ENCODE measurements at regions not wholly inside any gene's neighbourhood (a gene's known extent, or its start where the extent isn't known, plus 50 kb on each side); places are given as distances from the start of the nearest gene placed in this dataset.
"Not testable (repeated sequence)": the region's sequence is repeated elsewhere in the genome, so short reads cannot be mapped to it uniquely, and the experiment has no call there.

GRCh38 chr16:63228259-63228658, 1192.0 kb upstream of the CDH8 start:
- DNase-seq (ENCODE audit: low read depth), result no peak

GRCh38 chr16:63223851-63224250, 1187.6 kb upstream of the CDH8 start:
- no peak for DNase-seq (ENCODE audit: low read depth)

- no peak for DNase-seq (ENCODE audit: low read depth)
Measured at GRCh38 chr16:63216696-63217423, 1180.6 kb upstream of the CDH8 start.

- no peak for DNase-seq (ENCODE audit: low read depth)
Measured at GRCh38 chr16:63201851-63202250, 1165.6 kb upstream of the CDH8 start.

GRCh38 chr16:63200940-63201339, 1164.7 kb upstream of the CDH8 start:
- no peak for DNase-seq (ENCODE audit: low read depth)

- DNase-seq (ENCODE audit: low read depth), result no peak
Measured at GRCh38 chr16:63195336-63195735, 1159.1 kb upstream of the CDH8 start.

- no peak for DNase-seq (ENCODE audit: low read depth)
Measured at GRCh38 chr16:63192980-63193379, 1156.7 kb upstream of the CDH8 start.

GRCh38 chr16:63188086-63188771, 1152.0 kb upstream of the CDH8 start:
- DNase-seq (ENCODE audit: low read depth), result no peak

GRCh38 chr16:63187638-63188037, 1151.4 kb upstream of the CDH8 start:
- no peak for DNase-seq (ENCODE audit: low read depth)

- DNase-seq (ENCODE audit: low read depth), result no peak
Measured at GRCh38 chr16:63185235-63185780, 1149.1 kb upstream of the CDH8 start.

- no peak for DNase-seq (ENCODE audit: low read depth)
Measured at GRCh38 chr16:63183743-63184142, 1147.5 kb upstream of the CDH8 start.

- no peak for DNase-seq (ENCODE audit: low read depth)
Measured at GRCh38 chr16:63175313-63175712, 1139.1 kb upstream of the CDH8 start.

- no peak for DNase-seq (ENCODE audit: low read depth)
Measured at GRCh38 chr16:63174801-63175200, 1138.6 kb upstream of the CDH8 start.

GRCh38 chr16:63171545-63171944, 1135.3 kb upstream of the CDH8 start:
- no peak for DNase-seq (ENCODE audit: low read depth)

GRCh38 chr16:63169100-63169499, 1132.9 kb upstream of the CDH8 start:
- no peak for DNase-seq (ENCODE audit: low read depth)

GRCh38 chr16:63157818-63158217, 1121.6 kb upstream of the CDH8 start:
- DNase-seq (ENCODE audit: low read depth), result no peak

GRCh38 chr16:63146251-63146650, 1110.0 kb upstream of the CDH8 start:
- DNase-seq (ENCODE audit: low read depth), result no peak

GRCh38 chr16:63145411-63145810, 1109.2 kb upstream of the CDH8 start:
- no peak for DNase-seq (ENCODE audit: low read depth)

GRCh38 chr16:63135069-63135468, 1098.8 kb upstream of the CDH8 start:
- no peak for DNase-seq (ENCODE audit: low read depth)

GRCh38 chr16:63131503-63131902, 1095.3 kb upstream of the CDH8 start:
- DNase-seq (ENCODE audit: low read depth), result no peak

GRCh38 chr16:63130942-63131341, 1094.7 kb upstream of the CDH8 start:
- no peak for DNase-seq (ENCODE audit: low read depth)

- DNase-seq (ENCODE audit: low read depth), result no peak
Measured at GRCh38 chr16:63129411-63130125, 1093.3 kb upstream of the CDH8 start.

- not testable (repeated sequence) for DNase-seq (ENCODE audit: low read depth)
Measured at GRCh38 chr16:63119905-63120304, 1083.7 kb upstream of the CDH8 start.

All from GM04503 (cell line).